Cardiac fibroblast (primary cell): ENCODE measurements at regions not wholly inside any gene's neighbourhood (a gene's known extent, or its start where the extent isn't known, plus 50 kb on each side); places are given as distances from the start of the nearest gene placed in this dataset.
"Not testable (repeated sequence)": the region's sequence is repeated elsewhere in the genome, so short reads cannot be mapped to it uniquely, and the experiment has no call there.

Experiments used
- DNase-seq, 2 donors: peaks; one replicate each; pipeline versions ENCODE4 v3.0.0 to v3.0.0-alpha.2; 2010; ENCODE audit warnings: low read depth in 2 of 2
- H3K4me3 ChIP-seq, 2 donors: replicated peaks in 1 of 2; 1 replicate in 1 of 2; 2 replicates in 1 of 2; pipeline ENCODE4 v1.5.1; 2011; ENCODE audit warnings: low read depth in 2 of 2, low read length in 2 of 2, mild to moderate bottlenecking in 2 of 2, moderate library complexity in 1 of 2
- TF ChIP-seq, protein P1 (sequence below): IDR thresholded peaks from one replicate; pipeline ENCODE4 v1.5.1; 2011; ENCODE audit warnings: low read depth, mild to moderate bottlenecking, low read length, inconsistent platforms

GRCh38 chr9:39587844-39588499 lies 232.5 kb downstream of the SPATA31A1 start:
- TF ChIP-seq, protein P1, sequence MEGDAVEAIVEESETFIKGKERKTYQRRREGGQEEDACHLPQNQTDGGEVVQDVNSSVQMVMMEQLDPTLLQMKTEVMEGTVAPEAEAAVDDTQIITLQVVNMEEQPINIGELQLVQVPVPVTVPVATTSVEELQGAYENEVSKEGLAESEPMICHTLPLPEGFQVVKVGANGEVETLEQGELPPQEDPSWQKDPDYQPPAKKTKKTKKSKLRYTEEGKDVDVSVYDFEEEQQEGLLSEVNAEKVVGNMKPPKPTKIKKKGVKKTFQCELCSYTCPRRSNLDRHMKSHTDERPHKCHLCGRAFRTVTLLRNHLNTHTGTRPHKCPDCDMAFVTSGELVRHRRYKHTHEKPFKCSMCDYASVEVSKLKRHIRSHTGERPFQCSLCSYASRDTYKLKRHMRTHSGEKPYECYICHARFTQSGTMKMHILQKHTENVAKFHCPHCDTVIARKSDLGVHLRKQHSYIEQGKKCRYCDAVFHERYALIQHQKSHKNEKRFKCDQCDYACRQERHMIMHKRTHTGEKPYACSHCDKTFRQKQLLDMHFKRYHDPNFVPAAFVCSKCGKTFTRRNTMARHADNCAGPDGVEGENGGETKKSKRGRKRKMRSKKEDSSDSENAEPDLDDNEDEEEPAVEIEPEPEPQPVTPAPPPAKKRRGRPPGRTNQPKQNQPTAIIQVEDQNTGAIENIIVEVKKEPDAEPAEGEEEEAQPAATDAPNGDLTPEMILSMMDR: no peak
- no peak for DNase-seq
- no peak overlapping the region for H3K4me3 ChIP-seq

DNA sequence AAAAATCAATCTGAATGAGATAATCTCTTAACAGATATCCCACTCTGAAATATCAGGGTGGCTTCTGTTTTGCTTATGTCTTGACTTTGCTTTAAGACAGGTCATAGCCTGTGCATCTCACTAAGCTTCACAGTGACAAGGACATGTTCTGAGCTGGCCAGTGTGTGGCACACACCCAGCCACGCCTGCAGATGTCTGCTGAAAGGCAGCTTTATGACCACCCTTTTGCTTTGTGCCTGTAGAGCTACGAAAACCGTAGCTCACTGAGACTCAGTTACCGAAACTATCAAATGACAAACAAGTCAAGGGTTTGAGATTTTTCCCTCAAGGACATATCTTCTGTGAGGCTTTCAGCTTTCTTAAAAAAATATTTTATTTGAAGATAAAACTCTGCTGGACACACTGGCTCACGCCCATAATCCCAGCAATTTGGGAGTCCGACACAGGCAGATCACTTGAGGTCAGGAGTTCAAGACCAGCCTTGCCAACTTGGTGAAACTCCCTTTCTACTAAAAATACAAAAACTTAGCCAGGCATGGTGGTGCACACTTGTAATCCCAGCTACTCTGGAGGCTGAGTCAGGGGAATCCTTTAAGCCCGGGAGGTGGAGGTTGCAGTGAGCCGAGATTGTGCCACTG lies 233.2 kb downstream of the SPATA31A1 start:
- no peak for DNase-seq
- H3K4me3 ChIP-seq: no peak overlapping the region
- TF ChIP-seq, protein P1: no peak

GRCh38 chr9:39604089-39604488 lies 248.6 kb downstream of the SPATA31A1 start:
- DNase-seq, H3K4me3 ChIP-seq: not testable (repeated sequence)

GRCh38 chr9:39611449-39612231 lies 256.2 kb downstream of the SPATA31A1 start:
- not testable (repeated sequence) for DNase-seq

DNA sequence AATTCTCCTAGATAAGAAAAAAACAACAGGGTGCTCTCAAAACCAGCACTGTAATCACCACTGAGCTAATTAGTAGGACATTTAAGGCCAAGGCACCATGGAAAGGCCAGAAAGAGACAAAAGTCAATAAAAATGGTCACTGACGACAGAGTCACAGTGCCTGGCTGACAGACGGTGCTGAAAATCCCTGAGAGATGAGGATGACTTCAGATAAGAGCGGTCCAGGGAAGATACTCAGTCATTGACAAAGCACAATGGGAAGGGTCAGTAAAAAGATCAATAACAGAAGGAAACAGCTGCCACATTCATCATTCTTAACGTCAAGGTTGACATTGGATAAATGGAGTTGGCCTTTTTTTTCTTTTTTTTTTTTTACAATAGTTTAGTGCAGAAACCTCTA lies 261.0 kb downstream of the SPATA31A1 start:
- H3K4me3 ChIP-seq, DNase-seq: not testable (repeated sequence)

More at GRCh38 chr9:39611449-39612231, 256.2 kb downstream of the SPATA31A1 start:
- not testable (repeated sequence) for H3K4me3 ChIP-seq

GRCh38 chr9:39624048-39624447 lies 268.6 kb downstream of the SPATA31A1 start:
- DNase-seq, H3K4me3 ChIP-seq: not testable (repeated sequence)

DNA sequence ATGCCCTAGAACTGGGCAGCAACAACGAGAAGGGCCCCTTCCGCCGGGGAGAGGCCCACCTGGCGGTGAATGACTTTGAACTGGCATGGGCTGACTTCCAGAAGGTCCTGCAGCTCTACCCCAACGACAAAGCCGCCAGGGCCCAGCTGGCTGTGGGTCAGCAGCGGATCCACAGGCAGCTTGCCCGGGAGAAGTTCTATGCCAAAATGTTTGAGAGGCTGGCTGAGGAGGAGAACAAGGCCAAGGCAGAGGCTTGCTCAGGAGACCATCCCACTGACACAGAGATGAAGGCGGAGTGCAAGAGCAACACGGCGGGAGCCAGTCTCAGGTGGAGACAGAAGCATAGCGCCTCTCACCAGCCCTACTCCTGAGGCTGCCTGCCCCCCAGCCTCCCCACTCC lies 276.6 kb downstream of the SPATA31A1 start:
- DNase-seq, H3K4me3 ChIP-seq: not testable (repeated sequence)

- not testable (repeated sequence) for DNase-seq, H3K4me3 ChIP-seq
These were observed 293.6 kb downstream of the SPATA31A1 start for GRCh38 chr9:39649029-39649428.

DNA sequence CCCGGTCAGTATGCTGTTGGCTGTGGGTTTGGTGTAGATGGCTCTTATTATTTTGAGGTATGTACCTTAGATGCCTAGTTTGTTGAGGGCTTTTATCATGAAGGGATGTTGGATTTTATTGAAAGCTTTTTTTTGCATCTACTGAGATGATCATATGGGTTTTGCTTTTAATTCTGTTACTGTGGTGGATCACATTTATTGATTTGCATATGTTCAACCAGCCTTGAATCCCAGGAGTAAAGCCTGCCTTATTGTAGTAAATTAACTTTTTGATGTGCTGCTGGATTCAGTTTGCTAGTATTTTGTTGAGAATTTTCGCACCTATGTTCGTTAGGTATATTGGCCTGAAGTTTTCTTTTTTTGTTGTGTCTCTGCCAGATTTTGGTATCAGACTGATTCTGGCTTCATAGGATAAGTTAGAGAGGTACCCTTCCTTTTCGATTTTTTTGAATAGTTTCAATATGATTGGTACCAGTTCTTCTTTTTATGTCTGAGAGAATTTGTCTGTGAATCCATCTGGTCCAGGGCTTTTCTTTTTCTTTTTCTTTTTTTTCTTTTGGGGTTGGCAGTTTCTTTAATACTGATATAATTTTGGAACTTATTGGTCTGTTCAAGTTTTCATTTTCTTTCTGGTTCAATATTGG lies 301.6 kb downstream of the SPATA31A1 start:
- not testable (repeated sequence) for DNase-seq, H3K4me3 ChIP-seq

DNA sequence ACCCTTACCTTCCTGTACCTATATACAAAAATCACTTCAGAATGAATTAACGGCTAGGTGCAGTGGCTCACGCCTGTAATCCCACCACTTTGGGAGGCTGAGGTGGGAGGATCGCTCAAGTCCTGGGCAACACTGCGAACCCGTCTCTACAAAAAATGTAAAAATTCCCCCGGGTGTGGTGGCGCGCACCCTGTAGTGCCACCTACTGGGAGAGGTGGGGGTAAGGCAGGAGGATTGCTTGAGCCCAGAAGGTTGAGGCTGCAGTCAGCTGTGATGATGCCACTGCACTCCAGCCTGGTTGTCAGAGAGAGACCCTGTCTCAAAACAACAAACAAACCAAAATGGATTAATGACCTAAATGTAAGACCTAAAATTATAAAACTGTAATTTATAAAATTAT lies 307.6 kb downstream of the SPATA31A1 start:
- not testable (repeated sequence) for DNase-seq, H3K4me3 ChIP-seq

- not testable (repeated sequence) for H3K4me3 ChIP-seq
These were observed 308.2 kb downstream of the SPATA31A1 start for GRCh38 chr9:39663713-39664112.

GRCh38 chr9:39665020-39665419 lies 309.6 kb downstream of the SPATA31A1 start:
- not testable (repeated sequence) for DNase-seq, H3K4me3 ChIP-seq

More at GRCh38 chr9:39663713-39664112, 308.2 kb downstream of the SPATA31A1 start:
- not testable (repeated sequence) for DNase-seq

- H3K4me3 ChIP-seq, DNase-seq: not testable (repeated sequence)
These were observed 319.2 kb downstream of the SPATA31A1 start for GRCh38 chr9:39674437-39675210.

DNA sequence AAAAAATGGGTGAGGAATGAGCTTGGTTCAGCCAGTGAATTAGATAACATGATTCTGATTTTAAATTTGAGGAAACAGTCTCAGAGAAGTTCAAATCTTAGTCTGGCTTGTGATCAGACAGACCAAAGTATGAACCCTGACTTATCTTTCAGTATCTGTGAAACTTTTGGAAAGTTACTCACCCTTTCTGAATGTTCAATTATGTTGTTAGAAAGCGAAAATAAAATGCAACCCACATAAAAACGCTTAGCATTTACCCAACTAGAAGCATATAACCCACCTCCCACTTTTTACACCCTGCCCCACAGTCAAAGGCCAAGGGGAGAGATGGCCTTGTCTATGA lies 319.7 kb downstream of the SPATA31A1 start:
- DNase-seq, H3K4me3 ChIP-seq: not testable (repeated sequence)
